ENCODE measurements at regions not wholly inside any gene's neighbourhood (a gene's known extent, or its start where the extent isn't known, plus 50 kb on each side); places are given as distances from the start of the nearest gene placed in this dataset.

DNA sequence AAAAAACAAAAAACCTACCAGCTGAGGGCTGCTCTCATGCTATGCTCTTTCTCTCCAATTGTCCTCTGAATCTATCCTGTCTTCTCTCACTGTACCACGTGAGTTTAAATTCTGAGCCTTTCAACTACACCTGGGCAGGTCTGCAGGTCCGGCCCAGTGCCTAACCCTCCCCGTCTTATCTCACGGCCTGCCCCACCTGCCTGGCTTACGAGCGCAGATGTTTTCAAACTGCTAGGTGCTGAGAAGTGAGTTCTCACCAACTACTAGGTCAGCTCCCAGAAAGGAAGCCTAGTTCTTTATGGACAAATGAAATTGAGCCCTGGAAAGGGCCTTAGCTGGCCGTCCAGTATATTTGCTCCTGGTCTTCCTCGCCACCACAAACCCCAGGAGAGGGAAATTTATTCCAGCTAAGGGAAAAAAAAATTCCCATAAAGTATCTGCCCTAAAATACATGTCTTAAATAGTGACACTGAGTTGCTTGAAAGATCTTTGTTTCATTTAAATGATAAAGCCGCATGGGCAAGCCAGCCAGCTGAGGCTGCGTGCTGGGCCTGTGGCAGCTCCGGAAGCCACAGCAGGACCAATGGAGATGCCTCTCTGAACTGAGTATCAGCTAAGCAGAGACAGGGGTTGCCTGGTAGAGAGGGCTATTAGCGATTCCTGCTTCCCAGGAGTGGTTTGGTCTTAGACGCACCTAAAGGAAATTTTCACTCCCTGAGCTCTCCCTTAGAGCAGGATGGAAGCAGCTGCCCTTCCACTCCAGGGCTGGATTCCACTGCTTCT is 92.5 kb upstream of the NCK2 start:
- no peak for DNase-seq (ENCODE audit: low spot score)

- DNase-seq (ENCODE audit: low spot score) = no peak
These were observed 95.2 kb upstream of the NCK2 start for GRCh38 chr2:105649534-105649933.

- no peak for DNase-seq (ENCODE audit: low spot score)
These were observed 97.0 kb upstream of the NCK2 start for GRCh38 chr2:105647731-105648130.

DNA sequence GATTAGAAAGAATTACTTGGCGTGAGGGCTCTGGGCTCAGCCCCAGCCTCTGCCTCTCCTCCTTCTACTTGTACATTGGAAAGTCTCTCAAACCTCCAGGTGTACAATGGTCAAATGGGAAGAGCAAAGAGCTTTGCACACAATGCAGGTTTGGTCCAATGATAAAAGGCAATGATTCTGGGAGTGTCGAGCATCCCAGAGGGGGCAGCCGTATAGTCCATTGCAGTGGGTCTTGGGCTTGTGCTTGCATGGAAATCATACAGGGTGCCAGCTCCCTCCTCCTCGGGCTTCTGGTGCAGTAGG is 98.0 kb upstream of the NCK2 start:
- no peak for DNase-seq (ENCODE audit: low spot score)

- DNase-seq (ENCODE audit: low spot score) = no peak
These were observed 98.6 kb upstream of the NCK2 start for GRCh38 chr2:105645938-105646773.

DNA sequence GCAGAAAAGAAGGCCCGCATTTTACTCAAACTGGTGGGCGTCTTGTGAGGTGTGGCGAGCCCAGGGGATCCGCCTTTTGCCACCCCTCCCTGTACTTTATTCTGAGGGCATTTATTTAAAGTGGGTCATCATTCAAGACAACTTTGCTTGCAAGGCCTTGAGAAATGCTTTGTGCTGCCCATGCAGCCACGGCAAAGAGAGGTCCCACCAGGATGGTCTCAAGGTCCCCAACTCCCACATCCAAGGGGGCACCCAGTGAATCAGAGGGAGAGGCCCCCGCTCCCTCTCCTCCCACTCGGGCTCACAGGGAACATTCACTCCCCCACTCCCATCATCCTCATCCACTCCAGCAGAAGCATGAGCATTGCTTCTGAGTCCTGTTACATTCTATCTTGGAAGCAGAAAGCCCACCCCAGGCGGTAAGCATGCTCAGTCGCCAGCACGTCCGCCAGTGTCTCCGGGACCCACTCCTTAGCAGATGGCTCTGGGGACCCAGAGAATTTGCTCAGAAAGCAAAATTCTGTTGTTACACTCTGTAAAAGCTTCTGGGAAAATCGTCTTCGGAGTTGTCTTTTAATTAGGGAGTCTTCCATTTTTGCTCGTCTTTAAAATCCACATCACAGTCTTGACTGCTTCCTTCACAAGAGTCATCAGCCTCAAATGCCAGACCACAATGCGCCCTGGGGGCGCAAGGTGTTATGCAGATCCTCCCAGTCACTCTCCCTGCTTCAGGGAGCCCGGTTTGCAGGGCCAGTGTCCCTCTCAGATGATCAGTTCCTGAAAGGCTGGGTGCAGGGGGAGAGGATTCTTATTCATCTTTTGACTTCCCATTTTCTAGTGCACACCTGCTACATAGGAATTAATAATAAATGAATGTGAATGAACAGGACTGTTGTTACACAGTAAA is 99.4 kb upstream of the NCK2 start:
- no peak for DNase-seq (ENCODE audit: low spot score)

DNA sequence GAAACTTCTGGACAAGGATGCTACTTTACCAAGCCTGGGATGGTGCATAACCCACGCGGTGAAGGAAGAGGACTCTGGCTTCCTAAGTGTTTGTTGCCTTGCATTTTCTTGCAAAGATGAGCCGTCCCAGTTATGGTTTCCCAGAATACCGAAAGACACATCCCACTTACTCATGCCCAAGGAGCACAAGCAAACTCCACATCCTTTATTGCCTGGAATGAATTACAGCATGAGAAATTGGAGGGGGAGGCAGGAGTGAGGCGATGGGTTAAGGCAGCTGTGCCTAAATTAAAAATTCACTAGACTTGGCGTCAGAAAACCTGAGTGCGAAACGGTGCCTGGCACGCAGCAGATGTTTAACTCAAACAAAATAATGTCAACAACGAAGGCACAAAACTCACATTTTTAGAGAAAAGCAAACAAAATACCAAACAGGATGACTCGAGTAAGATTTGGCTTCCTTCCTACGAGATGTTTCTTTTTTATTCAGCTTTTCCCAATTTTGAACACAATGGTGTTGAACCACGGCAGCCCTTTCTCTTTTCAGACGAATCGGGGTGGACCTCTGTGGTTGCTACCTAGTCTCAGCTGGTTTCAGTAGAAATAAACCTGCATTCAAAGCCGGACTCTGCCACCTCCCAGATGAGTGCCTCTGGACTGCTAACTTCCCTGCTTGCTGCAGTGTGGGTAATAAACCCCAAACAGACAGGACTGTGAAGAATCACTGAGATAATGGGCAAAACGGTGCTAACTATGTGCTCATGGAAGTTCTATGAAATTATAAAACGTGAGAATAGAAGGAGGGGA is 100.3 kb upstream of the NCK2 start:
- no peak for DNase-seq (ENCODE audit: low spot score)

GRCh38 chr2:105643405-105644173 is 101.1 kb upstream of the NCK2 start:
- DNase-seq (ENCODE audit: low spot score) = no peak

GRCh38 chr2:105641389-105641811 is 103.3 kb upstream of the NCK2 start:
- DNase-seq (ENCODE audit: low spot score) = no peak

- no peak for DNase-seq (ENCODE audit: low spot score)
These were observed 104.5 kb upstream of the NCK2 start for GRCh38 chr2:105640246-105640645.

GRCh38 chr2:105636109-105636740 is 108.5 kb upstream of the NCK2 start:
- no peak for DNase-seq (ENCODE audit: low spot score)

DNA sequence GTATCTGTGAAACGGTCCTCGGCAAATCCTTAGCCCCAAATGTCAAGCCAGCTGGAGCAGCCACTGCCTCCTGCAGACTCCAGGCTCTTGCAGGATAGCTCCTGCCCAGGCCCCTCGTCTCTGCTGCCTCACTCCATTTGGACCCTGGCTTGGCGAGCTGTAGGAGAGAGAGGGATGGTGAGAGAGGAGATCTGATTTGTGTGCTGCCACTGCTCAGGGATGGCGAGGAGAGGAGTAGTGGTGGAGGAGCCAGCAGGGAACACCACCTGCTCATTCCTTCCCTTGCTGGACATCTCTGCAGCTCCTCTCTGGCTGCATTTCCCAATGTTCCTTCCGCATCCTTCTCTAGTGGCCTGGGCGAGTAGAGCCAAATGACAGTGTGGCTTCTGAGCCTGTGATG is 109.1 kb upstream of the NCK2 start:
- DNase-seq (ENCODE audit: low spot score) = no peak

- DNase-seq (ENCODE audit: low spot score) = no peak
These were observed 110.5 kb upstream of the NCK2 start for GRCh38 chr2:105634198-105634597.

DNA sequence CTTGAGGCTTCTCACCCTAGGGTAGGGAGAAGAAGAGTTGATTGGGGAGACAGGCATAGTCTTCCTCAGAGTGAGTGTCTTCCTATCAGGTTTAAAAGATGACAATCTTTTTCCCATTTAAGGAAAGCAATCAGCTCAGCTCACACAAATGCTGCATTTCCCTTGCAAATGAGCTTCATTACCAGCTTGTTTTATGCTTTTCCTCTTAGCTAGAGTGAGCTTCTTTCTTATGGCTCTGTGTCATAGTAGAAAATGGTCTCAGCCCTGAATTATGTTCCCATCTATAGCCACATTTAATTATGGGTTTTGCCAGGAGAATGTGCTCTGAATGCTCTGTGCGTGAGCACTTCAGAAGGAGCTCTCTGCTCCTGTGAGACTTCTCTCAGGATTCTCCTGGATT is 112.8 kb upstream of the NCK2 start:
- no peak for DNase-seq (ENCODE audit: low spot score)

DNA sequence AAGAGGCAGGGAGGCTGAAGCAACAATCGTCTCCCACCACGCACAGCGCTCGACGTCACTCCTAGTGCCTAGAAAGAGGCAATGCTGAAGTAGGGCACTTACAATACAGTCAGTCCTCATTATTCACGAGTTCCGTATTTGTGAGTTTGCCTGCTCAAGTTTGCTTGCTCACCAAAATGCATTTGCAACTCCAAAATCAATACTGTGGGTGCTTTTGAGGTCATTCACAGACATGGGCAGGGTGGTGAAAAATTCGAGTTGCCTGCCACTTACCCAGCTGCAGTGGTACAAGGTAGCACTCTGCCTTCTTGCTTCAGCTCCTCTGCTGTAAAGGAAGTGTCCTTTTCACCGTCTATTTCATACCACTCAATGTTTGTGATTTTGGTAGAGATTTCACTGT is 113.7 kb upstream of the NCK2 start:
- DNase-seq (ENCODE audit: low spot score) = no peak

GRCh38 chr2:105629634-105630033 is 115.1 kb upstream of the NCK2 start:
- no peak for DNase-seq (ENCODE audit: low spot score)

GRCh38 chr2:105627534-105627933 is 117.2 kb upstream of the NCK2 start:
- DNase-seq (ENCODE audit: low spot score) = no peak

DNA sequence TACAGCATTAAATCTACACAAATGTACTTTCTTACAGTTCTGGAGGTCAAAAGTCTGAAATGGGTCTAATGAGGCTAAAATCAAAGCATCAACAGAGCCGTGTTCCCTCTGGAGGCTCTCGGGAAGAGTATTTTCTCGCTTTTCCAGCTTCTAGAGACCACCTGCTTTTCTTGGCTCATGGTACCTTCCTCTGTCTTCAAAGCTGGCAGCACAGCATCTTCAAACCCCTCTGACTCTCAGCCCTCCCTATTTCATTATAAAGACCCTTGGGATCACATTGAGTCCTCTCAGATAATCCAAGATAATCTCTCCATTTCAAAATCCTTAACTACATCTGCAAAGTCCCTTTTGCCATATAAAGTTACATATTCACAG is 117.8 kb upstream of the NCK2 start:
- no peak for DNase-seq (ENCODE audit: low spot score)

GRCh38 chr2:105626212-105626965 is 118.3 kb upstream of the NCK2 start:
- DNase-seq (ENCODE audit: low spot score) = no peak
